Aorta (tissue), 5 donors: ENCODE measurements at regions not wholly inside any gene's neighbourhood (a gene's known extent, or its start where the extent isn't known, plus 50 kb on each side); places are given as distances from the start of the nearest gene placed in this dataset.

Source experiments
- ATAC-seq: fragments of 200-7000 bp; cut with Tn5 transposase; one replicate; pipeline ENCODE4 v1.9.1; 2022; ENCODE audit warnings: moderate library complexity; ENCODE audit not compliant: low FRiP score
- DNase-seq, 2 donors: peaks; one replicate each; pipeline ENCODE4 v3.0.0-alpha.2; 2020
- H3K27ac ChIP-seq, 2 donors: one replicate each; pipeline ENCODE4 v1.5.1; 2013; ENCODE audit warnings: low read length in 2 of 2, mild to moderate bottlenecking in 2 of 2, moderate library complexity in 2 of 2, control low read depth in 1 of 2, inconsistent platforms in 1 of 2, low read depth in 1 of 2
- H3K27me3 ChIP-seq, 2 donors: one replicate each; pipeline ENCODE4 v1.6.1; 2013; ENCODE audit warnings: control low read depth in 1 of 2, low read length in 1 of 2, mild to moderate bottlenecking in 1 of 2, moderate library complexity in 1 of 2; ENCODE audit not compliant: insufficient read depth in 2 of 2, control insufficient read depth in 1 of 2
- H3K36me3 ChIP-seq, 2 donors: one replicate each; pipeline ENCODE4 v1.6.1; 2013; ENCODE audit warnings: control low read depth in 1 of 2, low read length in 1 of 2, mild to moderate bottlenecking in 1 of 2; ENCODE audit not compliant: insufficient read depth in 2 of 2, control insufficient read depth in 1 of 2
- H3K4me1 ChIP-seq, 2 donors: one replicate each; pipeline ENCODE4 v1.6.1; 2013; ENCODE audit warnings: low read length in 2 of 2, control low read depth in 1 of 2, mild to moderate bottlenecking in 1 of 2, moderate library complexity in 1 of 2; ENCODE audit not compliant: insufficient read depth in 2 of 2, control insufficient read depth in 1 of 2
- H3K4me3 ChIP-seq, 2 donors: one replicate each; pipeline ENCODE4 v1.5.1; 2013; ENCODE audit warnings: low read length in 2 of 2, control low read depth in 1 of 2, mild to moderate bottlenecking in 1 of 2
- H3K9me3 ChIP-seq: one replicate; pipeline ENCODE4 v1.6.1; 2013; ENCODE audit warnings: mild to moderate bottlenecking, low read length; ENCODE audit not compliant: control insufficient read depth
- WGBS, 2 donors: extraction: QIAGEN DNeasy Blood & Tissue Kit; methylation state at CpG; one replicate each; pipeline ENCODE4 v1.1.7; 2013; 5-methylcytosine and 5-hydroxymethylcytosine counted together
- intact Hi-C, 2 donors: fragments of 100-400 bp; cut with DNase I; formaldehyde crosslinking; loops; one replicate each; pipeline versions ENCODE4 v1.14.2 to v1.15.0; 2022
- donor health status: healthy with polysubstance abuse.
- donor health status: Bipolar disorder and iron deficiency.
- donor health status: DM: no; HTN: no; CAD: no.
- donor health status: DM: no; HTN: no; CAD: no.
- donor health status: DM: yes; HTN: yes; CAD: no.

GRCh38 chr4:116862592-116862991, 222.8 kb downstream of the TRAM1L1 start:
- Histone ChIP-seq H3K27ac (no peak overlapping the region), H3K4me1 (no peaks in the 10 kb centered on the region), H3K36me3 (no peaks in the 10 kb centered on the region), H3K4me3 (no peak overlapping the region), H3K27me3 (no peaks in the 10 kb centered on the region), H3K9me3 (no peaks in the 10 kb centered on the region)
- DNase-seq, result no peak
- ATAC-seq, result no peak
- 38 to 40% methylated on average over 1 of the region's 1 CpG for WGBS, 2 donors
- intact Hi-C loops, result no loop called here

- DNase-seq, result no peak
- H3K27ac ChIP-seq, result no peak overlapping the region
- no peaks in the 10 kb centered on the region for H3K4me1 ChIP-seq
- ATAC-seq, result no peak
- H3K4me3 ChIP-seq, result no peak overlapping the region
- no peaks in the 10 kb centered on the region for H3K36me3 ChIP-seq
- WGBS, 2 donors, result 73 to 76% methylated on average over 1 of the region's 1 CpG
- H3K9me3 ChIP-seq, result no peaks in the 10 kb centered on the region
- intact Hi-C loops, result no loop called here
- no peaks in the 10 kb centered on the region for H3K27me3 ChIP-seq
Observed at GRCh38 chr4:116860891-116861290, 224.5 kb downstream of the TRAM1L1 start.

DNA sequence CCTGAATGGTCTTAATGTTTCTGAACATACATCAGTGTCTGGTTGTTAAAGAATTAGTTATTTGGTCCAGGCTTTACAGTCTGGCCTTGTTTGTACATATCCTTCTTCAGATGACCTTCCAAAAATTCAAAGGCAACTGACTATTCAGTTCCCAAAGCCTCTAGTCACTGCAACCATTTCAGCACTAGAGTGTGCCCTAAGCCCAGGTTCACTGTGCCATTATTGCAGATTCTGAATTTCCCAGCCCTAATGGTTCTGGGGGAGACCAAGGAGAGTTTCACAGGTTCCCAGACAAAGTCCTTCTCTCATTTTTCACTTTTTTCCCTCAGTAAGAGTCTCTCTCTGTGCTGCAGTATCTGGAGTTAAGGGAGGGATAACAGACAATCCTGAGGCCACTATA, 235.8 kb downstream of the TRAM1L1 start:
- no peak overlapping the region for H3K4me3 ChIP-seq
- DNase-seq, result no peak
- H3K36me3 ChIP-seq, result no peaks in the 10 kb centered on the region
- no peak for ATAC-seq
- H3K4me1 ChIP-seq, result no peaks in the 10 kb centered on the region
- H3K27me3 ChIP-seq, result no peaks in the 10 kb centered on the region
- intact Hi-C loops, result no loop called here
- H3K9me3 ChIP-seq, result no peaks in the 10 kb centered on the region
- H3K27ac ChIP-seq, result no peak overlapping the region

DNA sequence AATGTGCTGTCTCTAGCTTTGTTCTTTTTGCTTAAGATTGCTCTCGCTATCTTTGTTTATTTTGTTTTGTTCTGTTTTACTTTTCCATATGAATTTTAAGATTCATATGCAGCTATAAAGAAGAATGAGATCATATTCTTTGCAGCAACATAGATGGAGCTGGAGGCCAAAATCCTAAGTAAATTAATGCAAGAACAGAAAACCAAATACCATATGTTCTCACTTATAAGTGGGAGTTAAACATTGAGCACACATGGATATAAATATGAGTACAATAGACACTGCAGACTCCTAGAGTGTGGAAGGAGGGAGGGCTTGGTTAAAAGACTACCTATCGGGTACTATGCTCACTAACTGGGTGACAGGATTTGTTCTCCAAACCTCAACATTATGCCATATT, 237.8 kb downstream of the TRAM1L1 start:
- WGBS, 2 donors, result 67 to 75% methylated on average over 2 of the region's 2 CpGs
- no peaks in the 10 kb centered on the region for H3K27me3 ChIP-seq
- H3K9me3 ChIP-seq, result no peaks in the 10 kb centered on the region
- no peak overlapping the region for H3K27ac ChIP-seq
- no peak for DNase-seq
- H3K4me3 ChIP-seq, result no peak overlapping the region
- ATAC-seq, result no peak
- H3K4me1 ChIP-seq, result no peaks in the 10 kb centered on the region
- intact Hi-C loops, result no loop called here
- H3K36me3 ChIP-seq, result no peaks in the 10 kb centered on the region

DNA sequence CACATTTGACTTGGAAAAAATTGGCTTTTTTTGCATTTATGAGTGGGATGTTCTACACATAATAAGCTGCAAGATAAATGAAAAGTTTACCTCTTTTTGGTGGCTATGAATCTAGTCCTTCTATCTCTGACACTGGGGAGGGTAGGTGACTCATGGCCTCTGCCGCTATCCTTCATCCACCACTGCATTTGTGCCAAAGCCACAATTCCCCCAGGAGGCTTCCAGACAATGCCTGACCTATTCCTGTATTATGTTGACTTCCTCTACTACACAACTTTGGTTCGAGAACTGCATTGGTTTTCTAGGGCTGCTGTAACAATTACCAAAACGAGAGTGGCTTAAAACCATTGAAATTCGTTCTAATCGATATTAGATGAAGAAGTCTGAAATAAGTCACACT, 245.6 kb downstream of the TRAM1L1 start:
- WGBS, 2 donors, result 53 to 60% methylated on average over 5 of the region's 5 CpGs
- DNase-seq, result no peak
- intact Hi-C loops, result no loop called here
- no peaks in the 10 kb centered on the region for H3K4me1 ChIP-seq
- no peaks in the 10 kb centered on the region for H3K27me3 ChIP-seq
- ATAC-seq, result no peak
- no peak overlapping the region for H3K27ac ChIP-seq
- no peak overlapping the region for H3K4me3 ChIP-seq
- H3K9me3 ChIP-seq, result no peaks in the 10 kb centered on the region
- H3K36me3 ChIP-seq, result no peaks in the 10 kb centered on the region

DNA sequence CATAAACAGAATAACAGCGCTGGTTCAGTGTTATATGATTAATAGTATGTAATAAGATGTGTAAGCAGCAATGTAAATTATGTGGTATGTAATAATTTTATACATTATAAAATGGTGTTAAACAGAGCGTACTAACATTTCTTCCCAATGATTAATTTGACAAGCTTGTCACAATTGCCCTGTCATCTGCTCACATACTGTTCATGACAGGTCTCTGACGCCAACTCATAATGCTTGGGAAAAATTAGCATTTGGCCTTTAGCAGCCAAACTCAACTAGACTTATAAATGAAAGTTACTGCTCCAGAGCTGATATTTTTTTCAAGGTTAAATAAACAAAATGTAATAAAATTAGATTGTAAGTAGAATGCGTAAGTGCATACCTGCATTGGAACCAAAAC, 246.8 kb downstream of the TRAM1L1 start:
- H3K27ac ChIP-seq, result no peak overlapping the region
- DNase-seq, result no peak
- intact Hi-C loops, result no loop called here
- no peak for ATAC-seq
- H3K36me3 ChIP-seq, result no peaks in the 10 kb centered on the region
- H3K27me3 ChIP-seq, result no peaks in the 10 kb centered on the region
- no peaks in the 10 kb centered on the region for H3K4me1 ChIP-seq
- H3K9me3 ChIP-seq, result no peaks in the 10 kb centered on the region
- 22 to 34% methylated on average over 4 of the region's 4 CpGs for WGBS, 2 donors
- no peak overlapping the region for H3K4me3 ChIP-seq

DNA sequence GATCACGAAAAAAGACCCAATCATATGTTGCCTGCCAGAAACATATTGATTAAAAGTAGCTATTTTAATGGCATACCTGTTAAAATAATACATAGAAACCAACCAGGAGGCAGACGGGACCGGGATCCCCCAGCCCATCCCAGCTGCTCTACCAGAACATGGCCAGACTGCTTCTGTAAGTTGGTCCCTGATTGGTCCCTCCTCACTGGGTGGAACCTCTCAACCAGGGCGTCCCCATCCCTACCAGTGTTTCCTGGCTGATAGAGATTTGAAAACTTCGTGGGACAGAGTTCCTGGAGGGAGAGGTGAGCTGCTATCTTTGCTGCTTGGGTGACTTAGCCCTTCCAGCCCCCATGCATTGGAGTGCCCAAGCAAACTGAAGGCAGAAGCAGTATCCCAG, 256.2 kb downstream of the TRAM1L1 start:
- no peak overlapping the region for H3K27ac ChIP-seq
- intact Hi-C loops, result no loop called here
- no peaks in the 10 kb centered on the region for H3K27me3 ChIP-seq
- DNase-seq (no peak), ATAC-seq (no peak)
- H3K36me3 ChIP-seq, result no peaks in the 10 kb centered on the region
- no peaks in the 10 kb centered on the region for H3K4me1 ChIP-seq
- 81 to 84% methylated on average over 5 of the region's 5 CpGs for WGBS, 2 donors
- H3K9me3 ChIP-seq, result peaks cover 2% of the 10 kb centered on the region
- H3K4me3 ChIP-seq, result no peak overlapping the region

DNA sequence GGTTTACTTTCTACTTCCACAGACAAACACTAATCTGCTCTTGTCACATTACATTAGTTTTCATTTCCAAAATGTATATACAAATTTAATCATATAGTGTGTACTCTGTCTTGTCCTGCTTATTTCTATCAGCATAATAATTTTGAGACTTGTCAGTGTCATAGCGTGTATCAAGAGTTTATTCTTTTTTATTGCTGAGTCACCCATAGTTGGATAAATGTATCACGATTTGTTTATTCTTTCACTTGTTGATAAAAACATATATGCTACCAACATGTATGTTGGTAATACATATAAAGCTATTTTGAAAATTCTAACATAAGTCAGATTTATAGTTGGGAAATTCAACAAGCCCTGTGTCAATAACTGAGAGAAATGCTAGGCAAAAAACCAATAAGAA, 261.2 kb downstream of the TRAM1L1 start:
- Histone ChIP-seq H3K9me3 (no peaks in the 10 kb centered on the region), H3K4me3 (no peak overlapping the region), H3K27me3 (no peaks in the 10 kb centered on the region), H3K4me1 (no peaks in the 10 kb centered on the region), H3K36me3 (no peaks in the 10 kb centered on the region), H3K27ac (no peak overlapping the region)
- no peak for DNase-seq
- intact Hi-C loops, result no loop called here
- 83 to 85% methylated on average over 2 of the region's 2 CpGs for WGBS, 2 donors
- ATAC-seq, result no peak

DNA sequence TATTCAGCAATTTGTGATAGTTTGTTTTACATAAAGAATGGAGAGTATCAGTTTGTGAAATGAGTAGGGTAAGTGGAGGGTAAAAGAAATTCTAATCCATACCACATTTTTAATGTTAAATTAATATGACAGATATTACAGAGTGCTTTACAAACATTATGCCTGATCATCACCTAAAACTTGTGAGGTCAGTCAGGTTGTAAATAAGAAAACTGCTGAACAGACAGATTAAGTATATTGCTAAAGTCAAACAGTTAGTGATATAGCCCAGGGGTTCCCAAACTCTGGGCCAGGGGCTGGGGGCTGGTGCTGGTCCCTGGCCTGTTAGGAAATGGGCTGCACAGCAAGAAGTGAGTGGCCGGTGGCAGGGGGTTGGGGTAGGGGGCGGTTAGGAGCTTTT, 273.6 kb downstream of the TRAM1L1 start:
- intact Hi-C loops, result no loop called here
- no peak for DNase-seq
- no peak for ATAC-seq

More for the DNA sequence above, 273.6 kb downstream of the TRAM1L1 start:
- Histone ChIP-seq H3K4me3 (no peak overlapping the region), H3K9me3 (peaks cover 2% of the 10 kb centered on the region), H3K27ac (no peak overlapping the region), H3K4me1 (no peaks in the 10 kb centered on the region), H3K27me3 (no peaks in the 10 kb centered on the region), H3K36me3 (no peaks in the 10 kb centered on the region)
- 70 to 74% methylated on average over 2 of the region's 2 CpGs for WGBS, 2 donors
